Neural progenitor cell (in vitro differentiated cells): ENCODE measurements at regions not wholly inside any gene's neighbourhood (a gene's known extent, or its start where the extent isn't known, plus 50 kb on each side); places are given as distances from the start of the nearest gene placed in this dataset.

ENCODE experiments used
- DNase-seq: peaks from one replicate; pipeline ENCODE4 v3.0.0-alpha.2; 2016; ENCODE audit warnings: low spot score
- H2AFZ ChIP-seq: fragments of 200-600 bp; sonication (generic); replicated peaks from 2 replicates; pipeline ENCODE4 v1.6.1; 2016; ENCODE audit warnings: antibody characterized with exemption
- H3F3A ChIP-seq: fragments of 200-600 bp; sonication (generic); 2 replicates; pipeline ENCODE4 v1.6.1; 2016; ENCODE audit warnings: antibody characterized with exemption, low read depth
- H3K27ac ChIP-seq: fragments of 200-600 bp; sonication (generic); 2 replicates; pipeline ENCODE4 v1.5.1; 2016; ENCODE audit warnings: mild to moderate bottlenecking
- H3K27me3 ChIP-seq: fragments of 200-600 bp; sonication (generic); 2 replicates; pipeline ENCODE4 v1.6.1; 2016; ENCODE audit warnings: mild to moderate bottlenecking, moderate library complexity
- H3K36me3 ChIP-seq: fragments of 200-600 bp; sonication (generic); 2 replicates; pipeline ENCODE4 v1.5.1; 2016
- H3K4me1 ChIP-seq: fragments of 200-600 bp; sonication (generic); 2 replicates; pipeline ENCODE4 v1.6.1; 2016; ENCODE audit warnings: mixed run types
- H3K4me2 ChIP-seq: fragments of 200-600 bp; sonication (generic); 2 replicates; pipeline ENCODE4 v1.6.1; 2016
- H3K4me3 ChIP-seq: fragments of 200-600 bp; sonication (generic); 2 replicates; pipeline ENCODE4 v1.5.1; 2016
- H3K79me2 ChIP-seq: fragments of 200-600 bp; sonication (generic); 2 replicates; pipeline ENCODE4 v1.6.1; 2016; ENCODE audit warnings: low read depth
- H3K9ac ChIP-seq: fragments of 200-600 bp; sonication (generic); 2 replicates; pipeline ENCODE4 v1.6.1; 2016
- H3K9me3 ChIP-seq: fragments of 200-600 bp; sonication (generic); 2 replicates; pipeline ENCODE4 v1.5.1; 2016; ENCODE audit warnings: low read depth
- H4K20me1 ChIP-seq: fragments of 200-600 bp; sonication (generic); 2 replicates; pipeline ENCODE4 v1.6.1; 2016; ENCODE audit warnings: low read depth
- H3K27ac Mint-ChIP-seq: 3 replicates; pipeline ENCODE4 v1.8.0; 2021; ENCODE audit warnings: mixed read lengths
- H3K27me3 Mint-ChIP-seq: 2 replicates; pipeline ENCODE4 v1.8.0; 2022; ENCODE audit warnings: low read depth, mild to moderate bottlenecking, inconsistent platforms, moderate library complexity, mixed read lengths; ENCODE audit not compliant: insufficient read depth
- H3K36me3 Mint-ChIP-seq: 3 replicates; pipeline ENCODE4 v1.8.0; 2021; ENCODE audit warnings: mixed read lengths
- H3K4me1 Mint-ChIP-seq: 3 replicates; pipeline ENCODE4 v1.8.0; 2021; ENCODE audit warnings: mixed read lengths
- H3K4me3 Mint-ChIP-seq: 3 replicates; pipeline ENCODE4 v1.8.0; 2021; ENCODE audit warnings: mild to moderate bottlenecking, moderate library complexity, mixed read lengths
- H3K9me3 Mint-ChIP-seq: 3 replicates; pipeline ENCODE4 v1.8.0; 2020; ENCODE audit warnings: mixed read lengths
- CTCF ChIP-seq: fragments of 200-600 bp; sonication (generic); IDR thresholded peaks from 2 replicates; pipeline ENCODE4 v1.5.1; 2017; ENCODE audit warnings: antibody characterized with exemption, mild to moderate bottlenecking
- EZH2 ChIP-seq: fragments of 200-600 bp; sonication (generic); IDR thresholded peaks from 2 replicates; pipeline ENCODE4 v1.6.1; 2017; ENCODE audit warnings: antibody characterized with exemption, mild to moderate bottlenecking, moderate library complexity
- EZH2phosphoT487 ChIP-seq: fragments of 200-600 bp; sonication (generic); IDR thresholded peaks from 2 replicates; pipeline ENCODE4 v1.6.1; 2017; ENCODE audit warnings: antibody characterized with exemption

DNA sequence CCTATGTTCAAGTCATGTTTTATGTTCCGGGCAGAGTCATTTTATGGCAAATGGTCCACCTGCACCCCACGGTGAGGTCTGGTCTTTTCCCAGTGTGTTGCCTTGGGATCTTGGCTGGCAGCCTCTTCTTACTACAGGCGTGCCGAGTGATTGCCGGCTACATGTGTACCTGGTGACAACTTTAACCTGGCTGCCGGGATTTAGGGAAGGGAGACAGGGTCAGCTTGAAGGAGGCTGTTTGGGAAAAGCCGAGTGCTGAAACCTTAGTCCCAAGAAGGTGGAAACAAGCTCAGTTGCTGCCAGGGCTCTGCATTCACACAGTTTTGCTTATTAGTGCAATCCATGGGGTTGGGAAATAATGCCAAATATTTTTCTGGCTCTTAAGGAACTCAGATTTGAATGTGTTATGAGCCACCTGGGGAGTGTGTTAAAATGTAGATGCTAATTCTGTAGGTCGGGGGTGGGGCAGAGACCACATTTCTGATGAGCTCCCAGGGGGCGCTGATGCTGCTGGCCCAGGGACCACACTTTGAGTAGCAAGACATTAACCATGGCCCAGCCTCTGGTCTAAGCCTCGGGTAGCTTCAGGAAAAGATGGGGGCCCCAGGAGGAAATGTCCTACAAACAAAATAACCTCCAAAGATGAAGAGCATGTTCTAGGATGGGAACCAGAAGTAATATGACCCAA lies 179.6 kb downstream of the TBX5 start:
- no peak for DNase-seq
- Mint-ChIP-seq H3K27me3 (no peaks in the 10 kb centered on the region), H3K36me3 (no peaks in the 10 kb centered on the region), H3K4me3 (no peak overlapping the region), H3K4me1 (no peaks in the 10 kb centered on the region), H3K9me3 (no peaks in the 10 kb centered on the region), H3K27ac (no peak overlapping the region)
- H3K79me2 ChIP-seq, result no peaks in the 10 kb centered on the region
- no peak for TF ChIP-seq CTCF
- TF ChIP-seq EZH2phosphoT487, result no peak
- no peak for TF ChIP-seq EZH2
- no peaks in the 10 kb centered on the region for H3F3A ChIP-seq
- no peaks in the 10 kb centered on the region for H3K9me3 ChIP-seq
- H3K27me3 ChIP-seq, result no peaks in the 10 kb centered on the region
- H3K27ac ChIP-seq, result no peak overlapping the region
- no peak overlapping the region for H3K4me3 ChIP-seq
- no peak overlapping the region for H3K9ac ChIP-seq
- no peaks in the 10 kb centered on the region for H3K36me3 ChIP-seq
- H3K4me2 ChIP-seq, result no peak overlapping the region
- H3K4me1 ChIP-seq, result peaks cover 10% of the 10 kb centered on the region
- no peak overlapping the region for H2AFZ ChIP-seq
- H4K20me1 ChIP-seq, result no peaks in the 10 kb centered on the region

- DNase-seq, result no peak
- no peaks in the 10 kb centered on the region for H3K27me3 ChIP-seq
- Mint-ChIP-seq H3K27me3 (peaks cover 6% of the 10 kb centered on the region), H3K27ac (no peak overlapping the region), H3K4me3 (no peak overlapping the region), H3K4me1 (no peaks in the 10 kb centered on the region), H3K36me3 (no peaks in the 10 kb centered on the region), H3K9me3 (no peaks in the 10 kb centered on the region)
- no peaks in the 10 kb centered on the region for H3K9me3 ChIP-seq
- peaks cover 9% of the 10 kb centered on the region for H3K4me1 ChIP-seq
- TF ChIP-seq CTCF (no peak), EZH2 (no peak), EZH2phosphoT487 (no peak)
- no peaks in the 10 kb centered on the region for H4K20me1 ChIP-seq
- H3K79me2 ChIP-seq, result no peaks in the 10 kb centered on the region
- no peak overlapping the region for H3K4me2 ChIP-seq
- no peaks in the 10 kb centered on the region for H3K36me3 ChIP-seq
- H3K27ac ChIP-seq, result no peak overlapping the region
- H3F3A ChIP-seq, result no peaks in the 10 kb centered on the region
- peak overlapping the region; percentile 74 for H2AFZ ChIP-seq
- no peak overlapping the region for H3K4me3 ChIP-seq
- H3K9ac ChIP-seq, result no peak overlapping the region
These were observed 183.8 kb downstream of the TBX5 start for GRCh38 chr12:114221957-114222630.

DNA sequence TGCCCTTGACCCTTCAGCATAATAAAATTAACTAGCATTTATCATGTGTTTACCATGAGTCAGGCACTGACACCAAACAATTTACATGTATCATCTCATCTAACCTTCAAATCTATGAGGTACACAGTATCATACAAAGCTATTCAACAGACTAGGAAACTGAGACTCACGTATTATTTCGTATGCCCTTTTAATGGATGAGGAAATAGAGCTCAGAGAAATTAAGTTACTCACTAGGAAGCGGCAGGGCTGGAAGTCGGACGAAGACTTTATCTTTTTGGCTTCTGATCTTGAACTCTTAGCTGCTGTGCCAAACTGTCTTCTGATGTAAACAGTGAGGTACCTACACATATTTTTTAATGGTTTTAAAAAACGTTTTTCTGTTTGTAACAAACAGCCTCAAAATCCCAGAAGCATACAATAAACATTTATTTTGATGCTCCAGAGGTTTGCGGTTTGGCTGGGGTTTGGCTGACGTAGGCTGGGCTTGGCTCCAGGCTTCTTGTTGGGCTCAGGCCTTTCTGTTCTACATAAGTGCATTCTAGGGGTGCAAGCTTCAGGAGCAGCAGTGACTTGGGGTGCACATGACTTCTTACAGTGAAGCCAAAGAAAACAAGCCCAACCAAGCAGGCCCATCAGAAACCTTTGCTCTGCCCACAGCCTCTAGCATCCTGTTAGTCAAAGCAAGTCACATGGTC lies 184.7 kb downstream of the TBX5 start:
- H3K4me3 ChIP-seq, result no peak overlapping the region
- no peak overlapping the region for H3K9ac ChIP-seq
- H3K27ac Mint-ChIP-seq, result no peak overlapping the region
- H3K9me3 Mint-ChIP-seq, result no peaks in the 10 kb centered on the region
- peaks cover 6% of the 10 kb centered on the region for H3K27me3 Mint-ChIP-seq
- TF ChIP-seq EZH2phosphoT487, result no peak
- TF ChIP-seq EZH2, result no peak
- no peak for TF ChIP-seq CTCF
- no peaks in the 10 kb centered on the region for H3K27me3 ChIP-seq
- H3K9me3 ChIP-seq, result no peaks in the 10 kb centered on the region
- H3K27ac ChIP-seq, result no peak overlapping the region
- H3K4me1 ChIP-seq, result peaks cover 9% of the 10 kb centered on the region
- H3K36me3 ChIP-seq, result no peaks in the 10 kb centered on the region
- no peaks in the 10 kb centered on the region for H3K79me2 ChIP-seq
- H4K20me1 ChIP-seq, result no peaks in the 10 kb centered on the region
- no peaks in the 10 kb centered on the region for H3K4me1 Mint-ChIP-seq
- no peaks in the 10 kb centered on the region for H3K36me3 Mint-ChIP-seq
- no peak for DNase-seq
- no peak overlapping the region for H2AFZ ChIP-seq
- no peak overlapping the region for H3K4me3 Mint-ChIP-seq
- no peak overlapping the region for H3K4me2 ChIP-seq
- no peaks in the 10 kb centered on the region for H3F3A ChIP-seq
